HUES48 (cell line): ENCODE measurements at regions not wholly inside any gene's neighbourhood (a gene's known extent, or its start where the extent isn't known, plus 50 kb on each side); places are given as distances from the start of the nearest gene placed in this dataset.

Experiments used
- H3K27ac ChIP-seq: one replicate; pipeline ENCODE4 v1.7.0; 2013; ENCODE audit warnings: low read depth, low read length, inconsistent platforms
- H3K27me3 ChIP-seq: 2 replicates; pipeline ENCODE4 v1.6.1; 2013; ENCODE audit warnings: mild to moderate bottlenecking, low read length; ENCODE audit not compliant: control insufficient read depth, insufficient read depth
- H3K36me3 ChIP-seq: 2 replicates; pipeline ENCODE4 v1.6.1; 2013; ENCODE audit warnings: low read length; ENCODE audit not compliant: control insufficient read depth, insufficient read depth
- H3K4me1 ChIP-seq: 2 replicates; pipeline ENCODE4 v1.6.1; 2013; ENCODE audit warnings: mild to moderate bottlenecking, low read length; ENCODE audit not compliant: control insufficient read depth, insufficient read depth
- H3K4me3 ChIP-seq: 2 replicates; pipeline ENCODE4 v1.5.1; 2013; ENCODE audit warnings: mild to moderate bottlenecking, low read depth, low read length
- H3K9ac ChIP-seq: 2 replicates; pipeline ENCODE4 v1.6.1; 2013; ENCODE audit warnings: mild to moderate bottlenecking, low read depth, low read length, moderate library complexity
- H3K9me3 ChIP-seq: 2 replicates; pipeline ENCODE4 v1.6.1; 2013; ENCODE audit warnings: low read length; ENCODE audit not compliant: control insufficient read depth, insufficient read depth

DNA sequence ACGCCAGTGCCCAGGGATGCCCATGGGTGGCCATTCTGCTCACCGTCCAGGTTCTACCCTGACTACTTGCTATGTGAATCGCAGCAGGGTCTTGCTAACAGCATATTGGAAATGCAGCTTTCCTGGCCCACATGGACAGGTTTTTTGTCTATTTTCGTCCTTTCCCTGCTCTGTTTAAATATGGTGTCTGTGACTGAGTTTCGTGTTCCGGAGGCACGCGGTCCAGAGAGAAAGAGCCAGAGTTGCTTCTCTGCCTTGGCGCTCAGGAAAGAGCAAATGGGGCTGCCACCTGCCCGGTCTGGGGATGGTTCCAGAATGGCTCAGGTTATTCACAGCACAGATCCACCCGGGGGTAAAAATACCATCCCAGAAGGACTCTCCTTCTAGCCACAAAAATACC is 456.2 kb downstream of the BCL11A start:
- peaks cover 11% of the 10 kb centered on the region for H3K4me1 ChIP-seq
- no peaks in the 10 kb centered on the region for H3K27me3 ChIP-seq
- no peak overlapping the region for H3K4me3 ChIP-seq
- no peak overlapping the region for H3K9ac ChIP-seq
- no peak overlapping the region for H3K27ac ChIP-seq
- H3K36me3 ChIP-seq: no peaks in the 10 kb centered on the region
- H3K9me3 ChIP-seq: no peaks in the 10 kb centered on the region

DNA sequence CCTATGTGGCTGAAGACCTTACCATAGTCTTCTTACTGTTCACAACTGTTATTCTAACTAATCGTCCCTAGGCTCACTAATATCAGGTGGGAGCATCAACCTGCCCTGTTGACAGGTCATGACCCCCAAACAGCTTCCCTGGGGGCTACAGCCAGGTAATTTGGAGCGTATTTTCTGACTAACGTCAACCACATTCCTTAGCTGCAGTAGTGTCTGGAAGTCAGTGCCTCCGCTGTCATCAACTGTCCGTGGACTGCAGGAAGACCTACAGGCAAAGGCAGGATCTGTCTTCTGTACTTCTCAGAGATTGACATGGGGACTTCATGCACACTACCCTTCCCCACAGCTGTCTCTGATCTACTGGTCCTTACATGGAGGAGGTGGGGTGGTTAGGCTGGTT is 456.9 kb downstream of the BCL11A start:
- Histone ChIP-seq H3K27ac (no peak overlapping the region), H3K27me3 (no peaks in the 10 kb centered on the region), H3K36me3 (no peaks in the 10 kb centered on the region), H3K9ac (no peak overlapping the region), H3K4me1 (peaks cover 11% of the 10 kb centered on the region), H3K4me3 (no peak overlapping the region), H3K9me3 (no peaks in the 10 kb centered on the region)

DNA sequence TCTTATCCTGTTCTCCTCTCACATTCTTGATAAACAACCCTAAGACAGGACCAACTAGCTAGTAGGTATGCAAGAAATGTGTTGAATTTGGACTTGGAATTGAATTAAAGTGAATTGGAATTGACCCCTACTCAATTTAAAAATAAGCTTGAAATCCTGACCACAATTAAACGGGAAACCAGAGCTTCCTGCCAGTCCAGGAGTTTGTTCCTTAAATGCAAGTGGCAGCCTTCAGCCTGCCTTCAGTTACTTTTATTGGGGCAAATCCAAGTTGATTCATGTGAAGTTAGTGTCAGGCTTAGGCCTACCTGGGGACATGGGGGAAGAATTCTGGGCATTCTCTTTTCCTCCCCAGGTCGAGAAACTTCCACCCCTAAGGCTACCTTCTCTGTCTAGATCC is 457.6 kb downstream of the BCL11A start:
- Histone ChIP-seq H3K27ac (no peak overlapping the region), H3K4me3 (no peak overlapping the region), H3K36me3 (no peaks in the 10 kb centered on the region), H3K9ac (no peak overlapping the region), H3K27me3 (no peaks in the 10 kb centered on the region), H3K4me1 (peaks cover 11% of the 10 kb centered on the region), H3K9me3 (no peaks in the 10 kb centered on the region)

DNA sequence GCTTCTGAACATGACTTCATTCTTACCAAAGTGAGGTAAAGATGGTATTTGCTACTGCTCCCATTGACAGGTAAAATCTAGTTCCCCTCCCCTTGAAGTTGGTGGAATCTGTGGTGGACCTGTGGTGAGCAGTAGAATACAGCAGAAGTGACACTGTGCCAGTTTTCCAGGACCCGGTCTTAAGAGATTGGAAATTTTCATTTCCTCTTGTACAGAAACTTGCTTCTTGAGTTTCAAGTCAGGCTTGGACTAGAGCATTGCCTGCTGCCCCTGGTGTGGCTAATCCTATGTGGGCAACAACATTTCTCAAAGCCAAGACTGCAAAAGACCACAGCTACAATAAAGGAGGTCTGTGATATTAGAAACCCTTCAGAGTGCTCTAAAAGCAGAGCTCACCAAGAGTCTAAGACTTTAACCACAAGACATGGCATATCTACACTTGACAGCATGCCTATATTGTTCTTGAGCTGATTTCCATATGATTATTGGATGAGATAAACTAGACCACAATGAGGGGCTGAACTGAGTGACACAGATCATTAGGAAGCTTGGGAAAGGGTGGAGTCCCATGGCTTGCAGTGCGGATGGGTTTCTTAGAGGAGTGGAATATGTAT is 458.1 kb downstream of the BCL11A start:
- Histone ChIP-seq H3K27ac (no peak overlapping the region), H3K27me3 (no peaks in the 10 kb centered on the region), H3K4me1 (peaks cover 11% of the 10 kb centered on the region), H3K9me3 (no peaks in the 10 kb centered on the region), H3K36me3 (no peaks in the 10 kb centered on the region), H3K9ac (no peak overlapping the region), H3K4me3 (no peak overlapping the region)

DNA sequence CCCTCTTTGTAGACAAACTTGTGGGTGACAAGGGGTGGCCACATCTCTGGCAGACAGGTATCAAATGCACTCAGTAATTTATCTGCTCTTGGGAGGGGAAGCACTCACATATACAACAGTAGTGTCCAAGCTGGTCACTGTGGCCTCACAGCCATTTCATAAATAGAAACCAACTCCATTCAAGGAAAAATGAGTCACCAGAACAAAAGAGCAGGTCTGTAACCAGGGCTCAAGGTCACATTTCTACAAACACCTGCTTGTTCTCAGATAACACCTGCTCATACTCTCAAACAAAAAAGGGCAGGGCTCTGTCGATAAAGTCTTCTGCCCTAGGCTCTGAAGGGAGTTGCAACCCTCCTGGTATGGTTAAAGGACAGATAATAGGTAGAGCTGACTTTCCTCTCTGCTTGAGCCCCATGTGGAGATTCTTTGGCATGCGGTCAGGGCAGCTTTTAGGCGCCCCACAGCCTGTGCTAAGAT is 459.0 kb downstream of the BCL11A start:
- no peaks in the 10 kb centered on the region for H3K36me3 ChIP-seq
- H3K4me3 ChIP-seq: no peak overlapping the region
- H3K27ac ChIP-seq: no peak overlapping the region
- H3K4me1 ChIP-seq: peaks cover 11% of the 10 kb centered on the region
- H3K9ac ChIP-seq: no peak overlapping the region
- no peaks in the 10 kb centered on the region for H3K9me3 ChIP-seq
- no peaks in the 10 kb centered on the region for H3K27me3 ChIP-seq

DNA sequence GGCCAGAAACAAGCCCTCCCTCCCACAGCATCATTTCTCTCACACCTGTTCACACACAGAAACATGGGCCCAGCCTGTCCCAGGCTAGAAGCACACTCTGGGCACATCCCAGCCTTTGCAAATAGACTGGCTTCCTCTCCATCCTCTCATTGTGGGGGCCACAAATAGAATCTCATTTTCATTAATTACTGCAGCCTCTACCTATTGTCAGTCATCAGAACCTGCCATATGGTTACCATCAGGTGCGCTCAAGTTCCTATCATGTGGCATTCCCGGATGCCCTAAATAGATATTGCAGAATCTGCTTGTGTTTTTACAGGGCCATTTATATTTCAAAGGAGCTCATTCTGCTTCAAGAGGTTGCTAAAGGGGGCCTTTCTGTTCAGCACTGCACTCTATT is 460.7 kb downstream of the BCL11A start:
- Histone ChIP-seq H3K9ac (no peak overlapping the region), H3K4me3 (no peak overlapping the region), H3K4me1 (peaks cover 11% of the 10 kb centered on the region), H3K9me3 (no peaks in the 10 kb centered on the region), H3K36me3 (no peaks in the 10 kb centered on the region), H3K27me3 (no peaks in the 10 kb centered on the region), H3K27ac (no peak overlapping the region)

DNA sequence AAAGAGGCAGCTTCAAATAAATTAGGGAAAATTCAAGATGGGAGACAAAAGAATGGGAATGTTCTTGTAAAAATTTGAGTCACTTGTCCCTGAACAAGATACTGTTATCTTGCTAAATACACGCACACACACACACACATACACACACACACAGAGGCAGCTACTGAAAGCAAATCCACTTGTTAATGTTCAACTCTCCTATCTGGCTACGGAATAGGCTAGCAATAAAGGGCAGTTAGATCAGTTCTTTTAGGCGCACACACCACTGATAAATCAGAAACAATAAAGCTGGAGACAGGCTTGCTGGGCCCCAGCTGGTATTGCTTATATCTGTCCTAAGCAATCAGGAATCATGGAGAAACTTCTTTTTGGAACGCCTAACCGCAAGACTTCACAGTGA is 461.6 kb downstream of the BCL11A start:
- Histone ChIP-seq H3K4me1 (peaks cover 11% of the 10 kb centered on the region), H3K9ac (no peak overlapping the region), H3K36me3 (no peaks in the 10 kb centered on the region), H3K27ac (peak overlapping the region; percentile 42), H3K4me3 (no peak overlapping the region), H3K9me3 (no peaks in the 10 kb centered on the region), H3K27me3 (no peaks in the 10 kb centered on the region)

DNA sequence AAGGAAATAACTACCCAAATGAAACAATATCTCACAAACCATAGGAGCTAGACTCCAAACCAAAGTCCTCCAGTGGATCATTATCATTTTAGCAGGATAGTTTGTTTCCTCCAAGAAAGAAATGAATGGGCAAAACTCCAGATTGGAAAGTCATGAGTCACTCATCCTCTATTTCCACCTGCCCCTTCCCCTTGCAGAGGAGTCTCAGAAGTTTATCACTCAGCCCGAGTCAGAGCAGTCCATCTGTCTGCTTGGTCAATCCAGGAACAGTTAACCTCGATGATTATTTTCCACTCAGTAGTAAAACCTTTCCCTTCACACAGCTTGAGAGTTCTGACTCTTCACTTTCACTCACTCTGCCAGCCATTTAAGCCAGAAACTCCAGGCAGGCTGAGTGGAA is 462.2 kb downstream of the BCL11A start:
- no peak overlapping the region for H3K4me3 ChIP-seq

DNA sequence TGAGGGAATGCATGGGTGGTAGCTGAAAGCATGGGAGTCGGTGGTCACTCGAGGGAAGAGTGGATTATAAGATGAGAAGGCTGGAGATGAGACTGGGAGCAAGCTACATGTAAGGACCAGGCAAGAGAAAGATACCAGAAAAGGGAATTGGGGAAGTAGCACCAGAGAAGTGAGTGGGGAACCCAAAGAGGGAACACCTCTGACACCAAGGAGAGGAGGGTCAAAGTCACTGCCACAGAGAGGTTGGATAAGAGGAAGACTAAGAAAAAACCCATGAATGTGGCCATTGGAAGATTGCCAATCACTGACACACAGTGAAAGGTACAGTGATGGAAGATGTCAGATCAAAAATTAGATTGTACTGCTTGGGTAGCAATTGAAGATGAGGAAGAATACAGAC is 473.9 kb downstream of the BCL11A start:
- H3K9ac ChIP-seq: no peak overlapping the region
- no peak overlapping the region for H3K27ac ChIP-seq
- H3K36me3 ChIP-seq: no peaks in the 10 kb centered on the region
- H3K27me3 ChIP-seq: no peaks in the 10 kb centered on the region
- H3K9me3 ChIP-seq: no peaks in the 10 kb centered on the region
- no peaks in the 10 kb centered on the region for H3K4me1 ChIP-seq
- no peak overlapping the region for H3K4me3 ChIP-seq

More for the DNA sequence above, 462.2 kb downstream of the BCL11A start:
- peak overlapping the region; percentile 42 for H3K27ac ChIP-seq
- no peak overlapping the region for H3K9ac ChIP-seq
- no peaks in the 10 kb centered on the region for H3K36me3 ChIP-seq
- no peaks in the 10 kb centered on the region for H3K9me3 ChIP-seq
- no peaks in the 10 kb centered on the region for H3K27me3 ChIP-seq
- peaks cover 11% of the 10 kb centered on the region for H3K4me1 ChIP-seq

DNA sequence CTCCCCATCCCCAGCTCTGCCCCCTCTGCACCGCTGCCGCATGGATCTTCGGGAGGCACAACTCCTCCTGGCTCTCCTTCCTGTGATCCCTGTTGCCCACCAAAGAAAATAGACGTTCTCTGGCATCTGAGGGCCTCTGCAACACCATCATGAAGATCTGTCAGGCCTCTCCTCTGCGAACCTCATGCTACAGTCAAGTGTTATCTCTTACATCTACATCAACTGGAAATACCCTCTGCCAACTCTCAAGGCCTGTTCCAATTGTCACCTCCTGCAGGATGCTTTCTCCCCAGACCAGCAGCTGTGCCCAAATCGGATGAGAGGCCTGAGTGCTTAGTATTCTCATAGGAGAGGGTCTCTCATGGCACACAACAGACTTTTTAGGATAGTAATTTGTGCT is 478.4 kb downstream of the BCL11A start:
- no peaks in the 10 kb centered on the region for H3K4me1 ChIP-seq
- no peak overlapping the region for H3K9ac ChIP-seq
- H3K27ac ChIP-seq: no peak overlapping the region
- no peaks in the 10 kb centered on the region for H3K27me3 ChIP-seq
- no peaks in the 10 kb centered on the region for H3K9me3 ChIP-seq
- H3K36me3 ChIP-seq: no peaks in the 10 kb centered on the region
- no peak overlapping the region for H3K4me3 ChIP-seq

DNA sequence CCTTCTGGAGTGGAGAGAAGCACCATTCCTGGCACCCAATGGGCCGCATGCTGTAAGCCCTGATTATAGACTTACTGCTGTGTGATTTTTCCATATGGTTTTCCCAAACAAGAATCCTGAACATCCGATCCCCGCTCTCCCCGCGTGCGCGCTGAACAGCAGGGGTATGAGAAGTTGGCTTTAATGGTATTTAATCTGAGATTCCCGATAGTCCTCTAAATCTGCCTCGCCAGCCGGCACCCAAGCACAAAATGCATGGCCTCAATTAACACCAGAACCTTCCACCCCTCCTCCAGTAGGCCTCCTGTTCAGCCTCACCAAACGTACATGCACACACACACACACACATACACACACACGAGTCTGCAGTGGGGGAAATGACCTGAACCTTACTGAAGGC is 480.3 kb downstream of the BCL11A start:
- Histone ChIP-seq H3K9me3 (no peaks in the 10 kb centered on the region), H3K36me3 (no peaks in the 10 kb centered on the region), H3K27me3 (no peaks in the 10 kb centered on the region), H3K4me3 (no peak overlapping the region), H3K9ac (no peak overlapping the region), H3K4me1 (no peaks in the 10 kb centered on the region), H3K27ac (no peak overlapping the region)
